Skeletal muscle satellite cell (primary cell): ENCODE measurements at regions not wholly inside any gene's neighbourhood (a gene's known extent, or its start where the extent isn't known, plus 50 kb on each side); places are given as distances from the start of the nearest gene placed in this dataset. TPM values are rescaled to one million over a fixed set of nuclear protein-coding genes. Genes with fewer than 3 reads are reported as not detected.

ENCODE experiments used
- H3K27me3 ChIP-seq: 2 replicates; pipeline ENCODE4 v1.7.0; 2013; ENCODE audit warnings: low read length; ENCODE audit not compliant: control insufficient read depth, insufficient read depth
- H3K36me3 ChIP-seq: 2 replicates; pipeline ENCODE4 v1.7.0; 2013; ENCODE audit warnings: mild to moderate bottlenecking, control low read depth, low read length; ENCODE audit not compliant: insufficient read depth
- H3K4me1 ChIP-seq: 2 replicates; pipeline ENCODE4 v1.7.0; 2013; ENCODE audit warnings: low read length; ENCODE audit not compliant: control insufficient read depth, insufficient read depth
- H3K4me2 ChIP-seq: 2 replicates; pipeline ENCODE4 v1.7.0; 2013; ENCODE audit warnings: mild to moderate bottlenecking, low read length
- H3K4me3 ChIP-seq: 2 replicates; pipeline ENCODE4 v1.7.0; 2013; ENCODE audit warnings: low read length
- H3K9ac ChIP-seq: 2 replicates; pipeline ENCODE4 v1.7.0; 2013; ENCODE audit warnings: mild to moderate bottlenecking, low read depth, low read length, moderate library complexity
- H3K9me3 ChIP-seq: replicated peaks from 2 replicates; pipeline ENCODE4 v1.7.0; 2013; ENCODE audit warnings: mild to moderate bottlenecking, control low read depth, low read length
- small RNA-seq: library from RNA; depleted of rRNA; stranded (forward); fragments of <200 nt; gene quantifications from one replicate; pipeline ENCODE3, GENCODE V24; 2012

DNA sequence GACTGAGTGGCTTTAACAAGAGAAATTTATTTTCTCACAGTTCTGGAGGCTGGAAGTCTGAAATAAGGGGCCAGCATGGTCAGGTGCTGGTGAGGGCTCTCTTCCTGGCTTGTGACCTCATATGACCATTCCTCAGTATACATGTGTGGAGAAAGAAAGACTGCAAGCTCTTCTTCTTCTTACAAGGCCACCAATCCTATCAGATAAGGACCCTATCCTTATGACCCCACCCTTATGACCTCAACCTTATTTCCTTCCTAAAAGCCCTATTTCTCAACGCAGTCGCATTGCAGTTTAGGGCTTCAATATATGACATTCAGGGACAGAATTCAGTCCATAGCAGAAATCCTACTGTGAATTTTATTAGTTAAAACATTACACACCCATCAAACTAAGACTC lies 124.4 kb upstream of the RAG2 start:
- H3K27me3 ChIP-seq: peaks cover 23% of the 10 kb centered on the region
- H3K9me3 ChIP-seq: no peaks in the 10 kb centered on the region
- H3K9ac ChIP-seq: no peak overlapping the region
- H3K4me2 ChIP-seq: no peak overlapping the region
- H3K4me3 ChIP-seq: no peak overlapping the region
- no peaks in the 10 kb centered on the region for H3K36me3 ChIP-seq
- H3K4me1 ChIP-seq: no peaks in the 10 kb centered on the region

GRCh38 chr11:36719358-36720107 lies 121.5 kb upstream of the RAG2 start:
- Histone ChIP-seq H3K4me2 (no peak overlapping the region), H3K27me3 (peaks cover 23% of the 10 kb centered on the region), H3K36me3 (no peaks in the 10 kb centered on the region), H3K4me3 (no peak overlapping the region), H3K9ac (no peak overlapping the region), H3K9me3 (no peaks in the 10 kb centered on the region), H3K4me1 (no peaks in the 10 kb centered on the region)

GRCh38 chr11:36718451-36718850 lies 120.4 kb upstream of the RAG2 start:
- Histone ChIP-seq H3K4me2 (no peak overlapping the region), H3K27me3 (peaks cover 31% of the 10 kb centered on the region), H3K4me1 (no peaks in the 10 kb centered on the region), H3K9ac (no peak overlapping the region), H3K4me3 (no peak overlapping the region), H3K9me3 (no peaks in the 10 kb centered on the region), H3K36me3 (no peaks in the 10 kb centered on the region)

DNA sequence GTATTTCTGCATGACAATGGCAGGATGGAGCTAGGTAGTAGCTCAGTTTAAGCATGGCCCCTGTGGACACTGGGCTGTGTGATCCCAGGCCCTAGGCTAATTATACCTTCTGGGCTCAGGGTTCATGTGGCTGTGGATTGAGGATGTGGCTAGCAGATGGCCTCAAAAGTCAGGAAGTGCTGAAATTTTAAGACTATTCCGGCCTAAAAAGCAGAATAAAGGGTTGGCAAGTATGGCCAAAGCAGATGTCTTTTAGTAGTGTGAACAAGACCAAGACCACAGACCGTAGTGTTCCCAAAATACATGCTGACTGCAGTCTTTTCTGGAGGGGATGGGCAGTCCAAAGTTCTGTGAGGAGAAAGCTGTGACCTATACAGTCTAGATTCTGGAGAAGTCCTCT lies 115.7 kb upstream of the RAG2 start:
- Histone ChIP-seq H3K4me3 (no peak overlapping the region), H3K4me1 (no peaks in the 10 kb centered on the region), H3K9me3 (no peaks in the 10 kb centered on the region), H3K4me2 (no peak overlapping the region), H3K27me3 (peaks cover 36% of the 10 kb centered on the region), H3K9ac (no peak overlapping the region), H3K36me3 (no peaks in the 10 kb centered on the region)

DNA sequence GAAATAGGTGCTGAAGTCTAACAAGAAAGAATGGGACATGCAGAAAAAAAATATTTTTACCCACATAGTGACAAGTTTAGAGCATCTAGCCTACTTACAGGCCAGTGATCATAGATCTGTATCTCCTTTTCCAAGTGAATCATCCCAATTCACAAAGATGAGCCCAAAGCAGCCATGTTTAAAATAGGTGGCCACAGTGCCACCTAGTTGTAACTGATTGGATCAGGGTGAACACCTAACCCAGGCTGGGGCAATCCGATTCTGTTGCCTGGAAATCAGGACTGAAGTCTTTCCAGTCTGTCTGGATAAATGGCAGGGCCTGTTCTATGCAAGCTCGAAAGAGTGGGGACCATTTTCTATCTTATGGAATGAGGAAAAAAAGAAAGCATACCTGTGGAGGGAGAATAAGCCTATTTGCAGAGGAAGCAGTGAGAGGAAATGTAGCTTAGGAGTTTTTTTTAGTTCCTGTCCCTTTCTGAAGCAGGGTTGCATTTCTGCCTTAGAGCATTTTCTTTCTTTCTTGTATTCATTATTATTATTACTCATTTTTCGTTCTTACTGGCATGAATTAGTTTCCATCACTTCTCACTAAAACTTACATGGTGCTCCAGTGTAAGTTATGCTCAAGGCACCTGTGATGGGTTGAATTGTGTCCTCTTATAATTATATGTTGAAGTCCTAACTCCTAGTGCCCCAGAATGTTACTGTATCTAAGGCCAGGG lies 113.2 kb upstream of the RAG2 start:
- Histone ChIP-seq H3K27me3 (peaks cover 30% of the 10 kb centered on the region), H3K9ac (no peak overlapping the region), H3K4me3 (no peak overlapping the region), H3K9me3 (no peaks in the 10 kb centered on the region), H3K4me1 (no peaks in the 10 kb centered on the region), H3K4me2 (no peak overlapping the region), H3K36me3 (no peaks in the 10 kb centered on the region)

Small RNAs in the stretch of these regions (small RNA-seq; reads per million reads assigned to genes)
- not detected for gene RF00322
- gene RNU6-99P: not detected
